ENCODE measurements at regions not wholly inside any gene's neighbourhood (a gene's known extent, or its start where the extent isn't known, plus 50 kb on each side); places are given as distances from the start of the nearest gene placed in this dataset.
"Not testable (repeated sequence)": the region's sequence is repeated elsewhere in the genome, so short reads cannot be mapped to it uniquely, and the experiment has no call there.

GRCh38 chr22:35475545-35475944 is 65.1 kb upstream of the RASD2 start:
- DNase-seq (ENCODE audit: low read depth), result no peak

GRCh38 chr22:35476341-35476740 is 64.3 kb upstream of the RASD2 start:
- peak; percentile 19 for DNase-seq (ENCODE audit: low read depth)

- peak; percentile 93 for DNase-seq (ENCODE audit: low read depth)
Measured at GRCh38 chr22:35477911-35478582, 62.6 kb upstream of the RASD2 start.

- DNase-seq (ENCODE audit: low read depth), result no peak
Measured at GRCh38 chr22:35478633-35479107, 62.0 kb upstream of the RASD2 start.

- DNase-seq (ENCODE audit: low read depth), result no peak
Measured at GRCh38 chr22:35479359-35479758, 61.3 kb upstream of the RASD2 start.

GRCh38 chr22:35479985-35480550 is 60.6 kb upstream of the RASD2 start:
- DNase-seq (ENCODE audit: low read depth), result peak; percentile 22

GRCh38 chr22:35480627-35481550 is 59.7 kb upstream of the RASD2 start:
- no peak for DNase-seq (ENCODE audit: low read depth)

- no peak for DNase-seq (ENCODE audit: low read depth)
Measured at GRCh38 chr22:35482311-35482710, 58.3 kb upstream of the RASD2 start.

GRCh38 chr22:35482974-35483373 is 57.7 kb upstream of the RASD2 start:
- no peak for DNase-seq (ENCODE audit: low read depth)

GRCh38 chr22:35483730-35484129 is 56.9 kb upstream of the RASD2 start:
- no peak for DNase-seq (ENCODE audit: low read depth)

- peak; percentile 63 for DNase-seq (ENCODE audit: low read depth)
Measured at GRCh38 chr22:35484651-35485556, 55.7 kb upstream of the RASD2 start.

- no peak for DNase-seq (ENCODE audit: low read depth)
Measured at GRCh38 chr22:35486116-35486631, 54.5 kb upstream of the RASD2 start.

GRCh38 chr22:35487623-35488022 is 53.0 kb upstream of the RASD2 start:
- not testable (repeated sequence) for DNase-seq (ENCODE audit: low read depth)

GRCh38 chr22:35488513-35488912 is 52.1 kb upstream of the RASD2 start:
- no peak for DNase-seq (ENCODE audit: low read depth)

GRCh38 chr22:35489239-35489638 is 51.4 kb upstream of the RASD2 start:
- no peak for DNase-seq (ENCODE audit: low read depth)

Data from ELR (cell line).